ENCODE measurements at regions not wholly inside any gene's neighbourhood (a gene's known extent, or its start where the extent isn't known, plus 50 kb on each side); places are given as distances from the start of the nearest gene placed in this dataset.

DNA sequence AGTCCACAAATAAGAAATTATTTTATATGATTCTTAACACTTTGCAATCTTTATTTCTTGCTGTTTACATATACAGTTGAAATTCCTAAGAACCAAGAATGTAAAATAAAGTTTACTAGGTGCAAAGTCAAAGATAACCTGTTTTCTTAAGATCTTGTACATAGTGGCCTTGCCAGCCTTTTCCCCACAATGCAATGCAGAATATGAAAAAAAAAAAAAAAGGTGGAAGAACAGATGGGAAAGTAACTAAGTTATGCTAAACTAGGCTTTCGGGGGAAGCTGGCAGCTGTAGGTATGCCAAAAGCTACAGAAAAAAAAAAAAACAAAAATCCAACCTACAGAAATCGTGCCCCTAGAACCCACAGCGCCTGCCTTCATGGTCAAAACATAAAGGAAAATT is 1588.4 kb downstream of the STIM2 start:
- TF ChIP-seq CREB1 (CRISPR knock-in tag; IDR thresholded peaks at IDR 0.05; ENCODE audit: low read depth): no peak
- no peak for TF ChIP-seq POLR2AphosphoS5 (IDR thresholded peaks at IDR 0.05; ENCODE audit: low read depth)
- TF ChIP-seq, protein P1, sequence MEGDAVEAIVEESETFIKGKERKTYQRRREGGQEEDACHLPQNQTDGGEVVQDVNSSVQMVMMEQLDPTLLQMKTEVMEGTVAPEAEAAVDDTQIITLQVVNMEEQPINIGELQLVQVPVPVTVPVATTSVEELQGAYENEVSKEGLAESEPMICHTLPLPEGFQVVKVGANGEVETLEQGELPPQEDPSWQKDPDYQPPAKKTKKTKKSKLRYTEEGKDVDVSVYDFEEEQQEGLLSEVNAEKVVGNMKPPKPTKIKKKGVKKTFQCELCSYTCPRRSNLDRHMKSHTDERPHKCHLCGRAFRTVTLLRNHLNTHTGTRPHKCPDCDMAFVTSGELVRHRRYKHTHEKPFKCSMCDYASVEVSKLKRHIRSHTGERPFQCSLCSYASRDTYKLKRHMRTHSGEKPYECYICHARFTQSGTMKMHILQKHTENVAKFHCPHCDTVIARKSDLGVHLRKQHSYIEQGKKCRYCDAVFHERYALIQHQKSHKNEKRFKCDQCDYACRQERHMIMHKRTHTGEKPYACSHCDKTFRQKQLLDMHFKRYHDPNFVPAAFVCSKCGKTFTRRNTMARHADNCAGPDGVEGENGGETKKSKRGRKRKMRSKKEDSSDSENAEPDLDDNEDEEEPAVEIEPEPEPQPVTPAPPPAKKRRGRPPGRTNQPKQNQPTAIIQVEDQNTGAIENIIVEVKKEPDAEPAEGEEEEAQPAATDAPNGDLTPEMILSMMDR (conservative IDR thresholded peaks at IDR 0.05; ENCODE audit: low read depth in 2 of 2): no peak
- TF ChIP-seq, protein P2, sequence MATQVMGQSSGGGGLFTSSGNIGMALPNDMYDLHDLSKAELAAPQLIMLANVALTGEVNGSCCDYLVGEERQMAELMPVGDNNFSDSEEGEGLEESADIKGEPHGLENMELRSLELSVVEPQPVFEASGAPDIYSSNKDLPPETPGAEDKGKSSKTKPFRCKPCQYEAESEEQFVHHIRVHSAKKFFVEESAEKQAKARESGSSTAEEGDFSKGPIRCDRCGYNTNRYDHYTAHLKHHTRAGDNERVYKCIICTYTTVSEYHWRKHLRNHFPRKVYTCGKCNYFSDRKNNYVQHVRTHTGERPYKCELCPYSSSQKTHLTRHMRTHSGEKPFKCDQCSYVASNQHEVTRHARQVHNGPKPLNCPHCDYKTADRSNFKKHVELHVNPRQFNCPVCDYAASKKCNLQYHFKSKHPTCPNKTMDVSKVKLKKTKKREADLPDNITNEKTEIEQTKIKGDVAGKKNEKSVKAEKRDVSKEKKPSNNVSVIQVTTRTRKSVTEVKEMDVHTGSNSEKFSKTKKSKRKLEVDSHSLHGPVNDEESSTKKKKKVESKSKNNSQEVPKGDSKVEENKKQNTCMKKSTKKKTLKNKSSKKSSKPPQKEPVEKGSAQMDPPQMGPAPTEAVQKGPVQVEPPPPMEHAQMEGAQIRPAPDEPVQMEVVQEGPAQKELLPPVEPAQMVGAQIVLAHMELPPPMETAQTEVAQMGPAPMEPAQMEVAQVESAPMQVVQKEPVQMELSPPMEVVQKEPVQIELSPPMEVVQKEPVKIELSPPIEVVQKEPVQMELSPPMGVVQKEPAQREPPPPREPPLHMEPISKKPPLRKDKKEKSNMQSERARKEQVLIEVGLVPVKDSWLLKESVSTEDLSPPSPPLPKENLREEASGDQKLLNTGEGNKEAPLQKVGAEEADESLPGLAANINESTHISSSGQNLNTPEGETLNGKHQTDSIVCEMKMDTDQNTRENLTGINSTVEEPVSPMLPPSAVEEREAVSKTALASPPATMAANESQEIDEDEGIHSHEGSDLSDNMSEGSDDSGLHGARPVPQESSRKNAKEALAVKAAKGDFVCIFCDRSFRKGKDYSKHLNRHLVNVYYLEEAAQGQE (IDR thresholded peaks at IDR 0.05; ENCODE audit: unreplicated experiment): no peak
- no peak for TF ChIP-seq EZH2 (IDR thresholded peaks at IDR 0.05; ENCODE audit: low read depth, unreplicated experiment)
- no peak for TF ChIP-seq STAT1 (IDR thresholded peaks at IDR 0.05; ENCODE audit: unreplicated experiment)
- TF ChIP-seq EZH2phosphoT487 (IDR thresholded peaks at IDR 0.05; ENCODE audit: unreplicated experiment): no peak
- TF ChIP-seq, protein P3, sequence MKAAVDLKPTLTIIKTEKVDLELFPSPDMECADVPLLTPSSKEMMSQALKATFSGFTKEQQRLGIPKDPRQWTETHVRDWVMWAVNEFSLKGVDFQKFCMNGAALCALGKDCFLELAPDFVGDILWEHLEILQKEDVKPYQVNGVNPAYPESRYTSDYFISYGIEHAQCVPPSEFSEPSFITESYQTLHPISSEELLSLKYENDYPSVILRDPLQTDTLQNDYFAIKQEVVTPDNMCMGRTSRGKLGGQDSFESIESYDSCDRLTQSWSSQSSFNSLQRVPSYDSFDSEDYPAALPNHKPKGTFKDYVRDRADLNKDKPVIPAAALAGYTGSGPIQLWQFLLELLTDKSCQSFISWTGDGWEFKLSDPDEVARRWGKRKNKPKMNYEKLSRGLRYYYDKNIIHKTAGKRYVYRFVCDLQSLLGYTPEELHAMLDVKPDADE (IDR thresholded peaks at IDR 0.05): no peak
- no peak for TF ChIP-seq ZNF331 (CRISPR knock-in tag; IDR thresholded peaks at IDR 0.05; ENCODE audit: low read depth)
- TF ChIP-seq JUNB (IDR thresholded peaks at IDR 0.05; ENCODE audit: unreplicated experiment): no peak
- no peak for TF ChIP-seq NANOG (IDR thresholded peaks at IDR 0.05; ENCODE audit: borderline replicate concordance)
- no peak for TF ChIP-seq ZNF114 (CRISPR knock-in tag; IDR thresholded peaks at IDR 0.05)
